Lower leg skin (tissue), 3 donors: ENCODE measurements at regions not wholly inside any gene's neighbourhood (a gene's known extent, or its start where the extent isn't known, plus 50 kb on each side); places are given as distances from the start of the nearest gene placed in this dataset.

ENCODE experiments used
- CTCF ChIP-seq, 3 donors: fragments of 450-650 bp; IDR thresholded peaks; one replicate each; pipeline ENCODE4 v1.5.1; 2016; ENCODE audit warnings: antibody characterized with exemption in 3 of 3, mild to moderate bottlenecking in 3 of 3, moderate library complexity in 2 of 3
- POLR2A ChIP-seq, 2 donors: fragments of 450-650 bp; IDR thresholded peaks; one replicate each; pipeline ENCODE4 v1.6.1; 2016 to 2017; ENCODE audit warnings: antibody characterized with exemption in 2 of 2, mild to moderate bottlenecking in 1 of 2, moderate library complexity in 1 of 2

- no peak for TF ChIP-seq CTCF (IDR thresholded peaks at IDR 0.05)
- no peak for TF ChIP-seq POLR2A (IDR thresholded peaks at IDR 0.05)
Observed at GRCh38 chr1:68758666-68759209, 261.9 kb upstream of the DEPDC1 start.
